Brain microvascular endothelial cell (primary cell): ENCODE measurements at regions not wholly inside any gene's neighbourhood (a gene's known extent, or its start where the extent isn't known, plus 50 kb on each side); places are given as distances from the start of the nearest gene placed in this dataset.
"Not testable (repeated sequence)": the region's sequence is repeated elsewhere in the genome, so short reads cannot be mapped to it uniquely, and the experiment has no call there.

Source experiments
- DNase-seq: peaks from one replicate; pipeline ENCODE4 v3.0.0-alpha.2; 2020
- H3K27ac ChIP-seq: fragments of 250-450 bp; sonication (Bioruptor Pico); 2 replicates; pipeline ENCODE4 v1.5.1; 2020; ENCODE audit warnings: mild to moderate bottlenecking, moderate library complexity
- H3K27me3 ChIP-seq: fragments of 250-450 bp; sonication (Bioruptor Pico); replicated peaks from 2 replicates; pipeline ENCODE4 v1.5.1; 2020; ENCODE audit warnings: mild to moderate bottlenecking
- H3K36me3 ChIP-seq: fragments of 250-450 bp; sonication (Bioruptor Pico); replicated peaks from 2 replicates; pipeline ENCODE4 v1.5.1; 2020; ENCODE audit warnings: mild to moderate bottlenecking
- H3K4me3 ChIP-seq: 2 replicates; pipeline ENCODE4 v1.5.1; 2011; ENCODE audit warnings: low read depth, mild to moderate bottlenecking, control low read depth, low read length, moderate library complexity
- in situ Hi-C: cut with HindIII; loops from 2 replicates; pipeline ENCODE4 v1.10.0; 2017; ENCODE audit warnings: low sequenced_read_pairs, low pct_ligation_motif_present
- TF ChIP-seq, protein P1 (sequence below): IDR thresholded peaks from 2 replicates; pipeline ENCODE4 v1.5.1; 2011; ENCODE audit warnings: low read depth, mild to moderate bottlenecking, moderate library complexity, low read length, control low read depth, inconsistent platforms; ENCODE audit errors: missing control alignments

GRCh38 chr11:71173709-71174108 is 78.7 kb downstream of the SHANK2 start:
- in situ Hi-C loops, result no loop called here
- DNase-seq, result no peak
- Histone ChIP-seq H3K4me3 (no peak overlapping the region), H3K36me3 (no peaks in the 10 kb centered on the region), H3K27ac (no peak overlapping the region), H3K27me3 (no peaks in the 10 kb centered on the region)
- TF ChIP-seq, protein P1, sequence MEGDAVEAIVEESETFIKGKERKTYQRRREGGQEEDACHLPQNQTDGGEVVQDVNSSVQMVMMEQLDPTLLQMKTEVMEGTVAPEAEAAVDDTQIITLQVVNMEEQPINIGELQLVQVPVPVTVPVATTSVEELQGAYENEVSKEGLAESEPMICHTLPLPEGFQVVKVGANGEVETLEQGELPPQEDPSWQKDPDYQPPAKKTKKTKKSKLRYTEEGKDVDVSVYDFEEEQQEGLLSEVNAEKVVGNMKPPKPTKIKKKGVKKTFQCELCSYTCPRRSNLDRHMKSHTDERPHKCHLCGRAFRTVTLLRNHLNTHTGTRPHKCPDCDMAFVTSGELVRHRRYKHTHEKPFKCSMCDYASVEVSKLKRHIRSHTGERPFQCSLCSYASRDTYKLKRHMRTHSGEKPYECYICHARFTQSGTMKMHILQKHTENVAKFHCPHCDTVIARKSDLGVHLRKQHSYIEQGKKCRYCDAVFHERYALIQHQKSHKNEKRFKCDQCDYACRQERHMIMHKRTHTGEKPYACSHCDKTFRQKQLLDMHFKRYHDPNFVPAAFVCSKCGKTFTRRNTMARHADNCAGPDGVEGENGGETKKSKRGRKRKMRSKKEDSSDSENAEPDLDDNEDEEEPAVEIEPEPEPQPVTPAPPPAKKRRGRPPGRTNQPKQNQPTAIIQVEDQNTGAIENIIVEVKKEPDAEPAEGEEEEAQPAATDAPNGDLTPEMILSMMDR, result no peak

- in situ Hi-C loops, result no loop called here
Observed at GRCh38 chr11:71172680-71173079, 79.7 kb downstream of the SHANK2 start.

GRCh38 chr11:71171576-71171975 is 80.8 kb downstream of the SHANK2 start:
- DNase-seq, result no peak
- no peaks in the 10 kb centered on the region for H3K36me3 ChIP-seq
- in situ Hi-C loops, result no loop called here
- TF ChIP-seq, protein P1, result no peak
- no peak overlapping the region for H3K27ac ChIP-seq
- no peak overlapping the region for H3K4me3 ChIP-seq
- H3K27me3 ChIP-seq, result no peaks in the 10 kb centered on the region

More at GRCh38 chr11:71172680-71173079, 79.7 kb downstream of the SHANK2 start:
- Histone ChIP-seq H3K36me3 (no peaks in the 10 kb centered on the region), H3K27ac (no peak overlapping the region), H3K27me3 (no peaks in the 10 kb centered on the region), H3K4me3 (no peak overlapping the region)
- TF ChIP-seq, protein P1, result no peak
- no peak for DNase-seq

DNA sequence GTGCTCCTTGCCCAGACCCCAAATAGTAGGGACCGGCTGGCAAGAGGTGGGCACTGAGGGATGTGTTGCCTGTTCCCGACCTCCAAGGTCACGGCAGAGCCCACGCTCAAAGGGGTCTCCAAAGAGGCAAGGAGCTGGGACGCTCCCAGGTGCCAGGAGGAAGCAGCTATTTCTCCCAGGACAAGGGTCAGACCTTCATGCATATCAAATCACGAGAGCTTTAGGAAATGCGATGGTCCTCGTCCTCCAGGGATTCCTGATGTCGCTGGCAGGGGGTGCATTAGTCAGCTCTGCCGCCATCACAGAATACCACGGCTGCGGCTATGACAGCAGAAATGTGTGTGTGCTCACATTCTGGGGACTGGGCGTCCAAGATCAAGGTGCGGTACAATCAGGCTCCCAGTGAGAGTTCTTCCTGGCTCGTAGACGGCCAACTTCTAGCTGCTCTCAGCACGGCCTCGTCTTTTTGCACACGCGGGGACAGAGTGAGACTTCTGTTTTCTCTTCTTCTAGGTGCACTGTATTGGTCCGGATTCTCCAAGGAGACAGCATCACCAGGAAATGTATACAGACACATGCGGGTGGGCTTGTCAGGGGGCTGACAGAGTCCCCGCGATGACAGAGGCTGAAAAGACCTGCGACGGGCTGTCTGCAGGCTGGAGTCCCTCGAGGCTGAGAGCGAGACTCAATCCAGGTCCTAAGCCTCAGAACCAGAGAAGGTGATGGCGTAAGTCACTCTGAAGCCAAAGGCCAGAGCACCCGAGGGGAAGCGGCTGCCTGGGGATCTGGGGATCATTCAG is 81.6 kb downstream of the SHANK2 start:
- H3K36me3 ChIP-seq, result no peaks in the 10 kb centered on the region
- DNase-seq, result no peak
- TF ChIP-seq, protein P1, result no peak
- no peak overlapping the region for H3K27ac ChIP-seq
- in situ Hi-C loops, result no loop called here
- no peak overlapping the region for H3K4me3 ChIP-seq
- no peaks in the 10 kb centered on the region for H3K27me3 ChIP-seq

GRCh38 chr11:71169313-71169712 is 83.1 kb downstream of the SHANK2 start:
- no peaks in the 10 kb centered on the region for H3K36me3 ChIP-seq
- no peak for DNase-seq
- in situ Hi-C loops, result no loop called here
- no peak overlapping the region for H3K27ac ChIP-seq
- TF ChIP-seq, protein P1, result no peak
- H3K27me3 ChIP-seq, result no peaks in the 10 kb centered on the region
- no peak overlapping the region for H3K4me3 ChIP-seq

DNA sequence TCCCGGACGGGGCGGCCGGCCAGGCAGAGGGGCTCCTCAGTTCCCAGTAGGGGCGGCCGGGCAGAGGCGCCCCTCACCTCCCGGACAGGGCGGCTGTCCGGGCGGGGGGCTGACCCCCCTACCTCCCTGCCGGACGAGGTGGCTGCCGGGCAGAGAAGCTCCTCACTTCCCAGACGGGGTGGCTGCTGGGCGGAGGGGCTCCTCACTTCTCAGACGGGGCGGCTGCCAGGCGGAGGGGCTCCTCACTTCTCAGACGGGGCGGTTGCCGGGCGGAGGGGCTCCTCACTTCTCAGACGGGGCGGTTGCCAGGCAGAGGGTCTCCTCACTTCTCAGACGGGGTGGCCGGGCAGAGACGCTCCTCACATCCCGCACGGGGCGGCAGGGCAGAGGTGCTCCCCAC is 84.6 kb downstream of the SHANK2 start:
- H3K36me3 ChIP-seq, H3K27me3 ChIP-seq, H3K27ac ChIP-seq, H3K4me3 ChIP-seq, DNase-seq, in situ Hi-C loops: not testable (repeated sequence)
